Prostate gland (tissue), 2 donors: ENCODE measurements at regions not wholly inside any gene's neighbourhood (a gene's known extent, or its start where the extent isn't known, plus 50 kb on each side); places are given as distances from the start of the nearest gene placed in this dataset.

ENCODE experiments used
- DNase-seq: peaks from one replicate; pipeline ENCODE4 v3.0.0-alpha.2; 2019; ENCODE audit warnings: low spot score
- H3K27ac ChIP-seq, 2 donors: fragments of 200-600 bp; sonication (generic); 2 replicates each; pipeline ENCODE4 v1.5.1; 2017 to 2019
- H3K27me3 ChIP-seq: fragments of 200-600 bp; sonication (generic); replicated peaks from 2 replicates; pipeline ENCODE4 v1.5.1; 2019; ENCODE audit not compliant: insufficient read depth
- H3K36me3 ChIP-seq, 2 donors: fragments of 200-600 bp; sonication (generic); 1 replicate in 1 of 2; 2 replicates in 1 of 2; pipeline versions ENCODE4 v1.5.1 to v1.8.1; 2017 to 2019
- H3K4me1 ChIP-seq: fragments of 200-600 bp; sonication (generic); replicated peaks from 2 replicates; pipeline ENCODE4 v1.5.1; 2019
- H3K4me3 ChIP-seq, 2 donors: fragments of 200-600 bp; sonication (generic); 2 replicates each; pipeline ENCODE4 v1.5.1; 2017 to 2019
- H3K9me3 ChIP-seq: fragments of 200-600 bp; sonication (generic); 2 replicates; pipeline ENCODE4 v1.5.1; 2017
- POLR2A ChIP-seq: fragments of 450-650 bp; IDR thresholded peaks from one replicate; pipeline ENCODE4 v1.6.1; 2016; ENCODE audit warnings: antibody characterized with exemption, mild to moderate bottlenecking
- POLR2AphosphoS5 ChIP-seq: sonication (generic); formaldehyde crosslinking; IDR thresholded peaks from one replicate; pipeline ENCODE4 v1.6.1; 2017; ENCODE audit warnings: antibody characterized with exemption
- WGBS: methylation state at CpG from one replicate; pipeline ENCODE4 v1.1.5; 2018; 5-methylcytosine and 5-hydroxymethylcytosine counted together
- intact Hi-C: fragments of 100-400 bp; cut with DNase I; formaldehyde crosslinking; loops from one replicate; pipeline ENCODE4 v1.14.2; 2022
- TF ChIP-seq, protein P1 (sequence below), 4 experiments: fragments of 200-600 bp in 2 of 4; fragments of 450-650 bp in 2 of 4; sonication (generic) in 2 of 4; IDR thresholded peaks; 1 replicate in 3 of 4; 2 replicates in 1 of 4; pipeline ENCODE4 v1.5.1; 2016 to 2019; ENCODE audit warnings: antibody characterized with exemption in 4 of 4, mild to moderate bottlenecking in 2 of 4, moderate library complexity in 2 of 4

DNA sequence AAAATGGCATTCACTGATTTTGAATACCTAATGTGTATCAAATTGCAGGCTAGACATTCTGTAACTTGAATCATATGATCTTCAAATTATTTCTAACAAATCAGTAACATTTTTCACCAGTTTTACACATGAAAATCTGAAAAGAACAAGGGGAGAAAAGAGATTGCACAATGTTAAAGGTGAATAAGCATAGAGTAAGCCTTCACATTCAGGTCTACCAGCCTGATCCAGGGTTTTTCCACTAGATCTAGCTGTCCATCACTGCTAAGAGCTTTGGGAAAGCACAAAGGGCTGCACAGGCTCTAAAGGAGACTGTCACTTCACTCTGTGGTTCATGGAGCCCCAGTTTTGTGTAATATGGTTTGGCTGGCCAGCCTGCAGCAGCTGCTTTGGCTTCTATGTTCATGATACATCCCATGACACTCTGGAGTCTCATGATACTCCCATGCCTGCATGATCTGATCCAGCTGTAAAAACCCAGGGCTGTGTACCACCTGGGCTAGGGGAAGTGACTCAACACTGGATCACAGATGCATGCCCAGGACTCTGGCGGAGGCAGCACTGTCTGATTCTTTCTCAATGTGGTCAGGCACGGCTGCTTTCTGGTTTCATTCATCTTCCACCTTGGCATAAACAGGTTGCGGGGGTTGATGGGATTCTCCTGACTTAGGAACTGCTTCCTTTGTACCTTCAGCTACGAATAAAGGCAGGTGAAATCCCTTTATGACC is 859.7 kb downstream of the GALC start:
- no peak for DNase-seq
- Histone ChIP-seq H3K4me1 (no peaks in the 10 kb centered on the region), H3K9me3 (no peaks in the 10 kb centered on the region), H3K4me3 (no peak overlapping the region), H3K36me3 (no peaks in the 10 kb centered on the region), H3K27me3 (no peaks in the 10 kb centered on the region), H3K27ac (no peak overlapping the region)
- TF ChIP-seq, protein P1, sequence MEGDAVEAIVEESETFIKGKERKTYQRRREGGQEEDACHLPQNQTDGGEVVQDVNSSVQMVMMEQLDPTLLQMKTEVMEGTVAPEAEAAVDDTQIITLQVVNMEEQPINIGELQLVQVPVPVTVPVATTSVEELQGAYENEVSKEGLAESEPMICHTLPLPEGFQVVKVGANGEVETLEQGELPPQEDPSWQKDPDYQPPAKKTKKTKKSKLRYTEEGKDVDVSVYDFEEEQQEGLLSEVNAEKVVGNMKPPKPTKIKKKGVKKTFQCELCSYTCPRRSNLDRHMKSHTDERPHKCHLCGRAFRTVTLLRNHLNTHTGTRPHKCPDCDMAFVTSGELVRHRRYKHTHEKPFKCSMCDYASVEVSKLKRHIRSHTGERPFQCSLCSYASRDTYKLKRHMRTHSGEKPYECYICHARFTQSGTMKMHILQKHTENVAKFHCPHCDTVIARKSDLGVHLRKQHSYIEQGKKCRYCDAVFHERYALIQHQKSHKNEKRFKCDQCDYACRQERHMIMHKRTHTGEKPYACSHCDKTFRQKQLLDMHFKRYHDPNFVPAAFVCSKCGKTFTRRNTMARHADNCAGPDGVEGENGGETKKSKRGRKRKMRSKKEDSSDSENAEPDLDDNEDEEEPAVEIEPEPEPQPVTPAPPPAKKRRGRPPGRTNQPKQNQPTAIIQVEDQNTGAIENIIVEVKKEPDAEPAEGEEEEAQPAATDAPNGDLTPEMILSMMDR (IDR thresholded peaks at IDR 0.05), result no peak
- no peak for TF ChIP-seq POLR2A
- TF ChIP-seq POLR2AphosphoS5, result no peak
- intact Hi-C loops, result no loop called here
- 51% methylated on average over 4 of the region's 4 CpGs for WGBS

DNA sequence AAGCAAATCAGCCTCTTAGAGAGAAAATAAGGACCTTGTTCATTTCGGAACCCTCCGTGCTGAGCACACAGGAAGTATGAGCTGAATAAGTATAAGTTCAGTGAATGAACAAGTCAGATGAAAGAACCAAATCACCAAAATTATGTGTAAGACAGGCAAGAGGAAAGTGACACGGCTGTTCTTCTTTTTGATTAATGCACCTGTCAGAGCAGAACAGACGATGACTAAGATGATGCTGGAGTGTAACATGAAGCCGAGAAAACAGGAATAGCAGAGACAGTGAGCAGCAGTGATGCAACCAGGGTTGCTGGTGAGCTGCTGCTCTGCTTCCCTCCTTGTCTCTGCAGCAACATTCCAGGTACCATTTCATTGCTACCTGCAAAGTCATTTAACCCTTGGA is 861.1 kb downstream of the GALC start:
- Histone ChIP-seq H3K9me3 (no peaks in the 10 kb centered on the region), H3K27ac (no peak overlapping the region), H3K4me3 (no peak overlapping the region), H3K36me3 (no peaks in the 10 kb centered on the region), H3K4me1 (no peaks in the 10 kb centered on the region), H3K27me3 (no peaks in the 10 kb centered on the region)
- intact Hi-C loops, result no loop called here
- 26% methylated on average over 5 of the region's 5 CpGs for WGBS
- TF ChIP-seq POLR2AphosphoS5 (no peak), POLR2A (no peak)
- TF ChIP-seq, protein P1 (IDR thresholded peaks at IDR 0.05), result no peak
- no peak for DNase-seq

DNA sequence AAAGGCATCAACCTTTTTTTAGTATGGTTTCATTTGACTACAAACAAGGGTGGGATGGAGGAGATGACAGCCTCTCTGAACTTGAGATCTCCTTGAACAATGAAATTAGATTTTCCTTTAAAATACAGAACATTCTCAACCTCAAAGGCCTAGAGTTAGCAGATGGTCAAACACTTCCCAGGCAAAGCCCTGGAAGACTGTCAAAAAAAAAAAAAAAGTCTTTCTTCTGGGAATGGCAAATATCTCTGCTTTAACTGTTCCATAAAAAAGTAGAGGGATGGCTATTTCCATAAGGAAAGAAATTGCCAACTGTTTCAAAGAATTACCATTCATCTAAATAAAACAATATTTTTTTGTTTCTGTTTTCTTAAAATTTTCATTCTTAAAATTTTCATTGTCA is 870.8 kb downstream of the GALC start:
- TF ChIP-seq, protein P1 (IDR thresholded peaks at IDR 0.05), result no peak
- no peak for TF ChIP-seq POLR2AphosphoS5
- TF ChIP-seq POLR2A, result no peak
- H3K27me3 ChIP-seq, result no peaks in the 10 kb centered on the region
- no peaks in the 10 kb centered on the region for H3K36me3 ChIP-seq
- no peak for DNase-seq
- no peak overlapping the region for H3K27ac ChIP-seq
- H3K4me3 ChIP-seq, result no peak overlapping the region
- H3K4me1 ChIP-seq, result no peaks in the 10 kb centered on the region
- H3K9me3 ChIP-seq, result no peaks in the 10 kb centered on the region
- intact Hi-C loops, result no loop called here

DNA sequence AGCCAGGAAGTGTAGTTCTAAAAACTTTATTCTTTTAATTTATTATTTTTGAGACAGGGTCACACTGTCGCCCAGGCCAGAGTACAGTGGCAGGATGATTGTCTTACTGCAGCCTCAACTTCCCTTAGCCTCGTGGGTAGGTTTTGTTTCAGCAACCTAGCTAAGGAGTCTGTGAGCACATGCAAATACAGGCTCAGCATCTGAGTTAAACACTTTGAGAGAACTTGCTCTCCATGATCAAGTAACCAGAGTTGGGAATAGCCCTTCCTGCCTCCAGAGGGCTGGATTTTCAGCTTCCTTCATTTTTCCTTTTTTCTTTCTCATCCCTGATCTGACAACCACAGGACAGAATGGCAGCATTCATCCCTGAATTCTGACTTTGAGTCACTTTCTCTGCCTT is 871.3 kb downstream of the GALC start:
- intact Hi-C loops, result no loop called here
- Histone ChIP-seq H3K9me3 (no peaks in the 10 kb centered on the region), H3K36me3 (no peaks in the 10 kb centered on the region), H3K4me3 (no peak overlapping the region), H3K4me1 (no peaks in the 10 kb centered on the region), H3K27me3 (no peaks in the 10 kb centered on the region), H3K27ac (no peak overlapping the region)
- no peak for TF ChIP-seq POLR2A
- TF ChIP-seq, protein P1 (IDR thresholded peaks at IDR 0.05), result no peak
- no peak for TF ChIP-seq POLR2AphosphoS5
- DNase-seq, result no peak
- 85% methylated on average over 2 of the region's 2 CpGs for WGBS

DNA sequence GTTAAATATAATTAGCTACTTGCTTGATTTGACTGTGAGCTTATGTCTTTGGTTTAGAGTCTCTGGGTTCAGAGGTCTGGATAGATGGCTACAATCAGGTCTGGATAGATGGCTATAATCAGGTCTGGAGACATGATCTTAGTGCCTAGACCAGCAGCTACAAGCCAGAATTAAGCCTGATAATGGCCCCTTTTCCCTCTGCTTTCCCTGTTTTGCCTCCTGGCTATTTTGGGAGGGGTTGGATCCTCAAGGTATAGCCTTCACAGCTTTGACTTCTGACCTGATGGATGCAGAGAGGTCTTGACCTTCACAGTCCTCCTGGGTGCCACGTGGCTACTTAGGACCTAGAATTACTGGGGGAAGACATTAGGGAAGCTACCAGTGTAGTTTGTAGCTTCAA is 877.7 kb downstream of the GALC start:
- no peaks in the 10 kb centered on the region for H3K27me3 ChIP-seq
- no peaks in the 10 kb centered on the region for H3K36me3 ChIP-seq
- no peaks in the 10 kb centered on the region for H3K9me3 ChIP-seq
- TF ChIP-seq POLR2A (no peak), POLR2AphosphoS5 (no peak)
- TF ChIP-seq, protein P1 (IDR thresholded peaks at IDR 0.05), result no peak
- DNase-seq, result no peak
- no peaks in the 10 kb centered on the region for H3K4me1 ChIP-seq
- intact Hi-C loops, result no loop called here
- 25% methylated on average over 1 of the region's 1 CpG for WGBS
- no peak overlapping the region for H3K27ac ChIP-seq
- H3K4me3 ChIP-seq, result no peak overlapping the region
